ENCODE measurements at regions not wholly inside any gene's neighbourhood (a gene's known extent, or its start where the extent isn't known, plus 50 kb on each side); places are given as distances from the start of the nearest gene placed in this dataset.
"Not testable (repeated sequence)": the region's sequence is repeated elsewhere in the genome, so short reads cannot be mapped to it uniquely, and the experiment has no call there.

DNA sequence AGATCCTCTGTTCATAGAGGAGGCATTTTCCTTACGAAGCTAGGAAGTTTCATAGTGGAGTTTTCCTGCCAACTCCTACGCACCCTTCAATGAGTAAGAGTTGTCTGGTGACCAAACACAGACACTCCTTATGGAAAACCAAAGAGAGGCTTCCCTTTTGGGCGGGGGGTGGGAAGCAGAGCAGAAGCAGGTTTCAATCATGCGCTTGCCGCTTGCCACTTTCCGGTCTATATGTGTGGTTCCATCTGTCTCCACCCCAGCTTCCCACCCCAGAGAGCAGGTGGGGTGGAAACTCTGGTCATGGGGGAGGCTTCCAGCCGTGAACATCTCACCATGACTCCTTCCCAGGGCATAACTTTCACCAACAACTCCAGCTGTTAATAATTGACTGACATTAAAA lies 68.8 kb upstream of the GRB10 start:
- Histone ChIP-seq H3K4me3 (no peak overlapping the region), H3K9me3 (no peaks in the 10 kb centered on the region), H3K4me1 (peaks cover 0 to 12% (median 0%) of the 10 kb centered on the region in 9 donors), H3K27me3 (no peaks in the 10 kb centered on the region), H3K36me3 (no peaks in the 10 kb centered on the region), H3K27ac (peak overlapping the region in 1 of 10 donors; percentile 2)
- peak in 5 of 8 donors; percentile 40 to 82 (median 77) for ATAC-seq
- DNase-seq = no peak
- intact Hi-C loops (cut with DNase I) = no loop called here
- 51 to 54% methylated on average over 7 of the region's 7 CpGs for WGBS, 2 donors
- TF ChIP-seq, protein P1, sequence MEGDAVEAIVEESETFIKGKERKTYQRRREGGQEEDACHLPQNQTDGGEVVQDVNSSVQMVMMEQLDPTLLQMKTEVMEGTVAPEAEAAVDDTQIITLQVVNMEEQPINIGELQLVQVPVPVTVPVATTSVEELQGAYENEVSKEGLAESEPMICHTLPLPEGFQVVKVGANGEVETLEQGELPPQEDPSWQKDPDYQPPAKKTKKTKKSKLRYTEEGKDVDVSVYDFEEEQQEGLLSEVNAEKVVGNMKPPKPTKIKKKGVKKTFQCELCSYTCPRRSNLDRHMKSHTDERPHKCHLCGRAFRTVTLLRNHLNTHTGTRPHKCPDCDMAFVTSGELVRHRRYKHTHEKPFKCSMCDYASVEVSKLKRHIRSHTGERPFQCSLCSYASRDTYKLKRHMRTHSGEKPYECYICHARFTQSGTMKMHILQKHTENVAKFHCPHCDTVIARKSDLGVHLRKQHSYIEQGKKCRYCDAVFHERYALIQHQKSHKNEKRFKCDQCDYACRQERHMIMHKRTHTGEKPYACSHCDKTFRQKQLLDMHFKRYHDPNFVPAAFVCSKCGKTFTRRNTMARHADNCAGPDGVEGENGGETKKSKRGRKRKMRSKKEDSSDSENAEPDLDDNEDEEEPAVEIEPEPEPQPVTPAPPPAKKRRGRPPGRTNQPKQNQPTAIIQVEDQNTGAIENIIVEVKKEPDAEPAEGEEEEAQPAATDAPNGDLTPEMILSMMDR (IDR thresholded peaks at IDR 0.05) = no peak

DNA sequence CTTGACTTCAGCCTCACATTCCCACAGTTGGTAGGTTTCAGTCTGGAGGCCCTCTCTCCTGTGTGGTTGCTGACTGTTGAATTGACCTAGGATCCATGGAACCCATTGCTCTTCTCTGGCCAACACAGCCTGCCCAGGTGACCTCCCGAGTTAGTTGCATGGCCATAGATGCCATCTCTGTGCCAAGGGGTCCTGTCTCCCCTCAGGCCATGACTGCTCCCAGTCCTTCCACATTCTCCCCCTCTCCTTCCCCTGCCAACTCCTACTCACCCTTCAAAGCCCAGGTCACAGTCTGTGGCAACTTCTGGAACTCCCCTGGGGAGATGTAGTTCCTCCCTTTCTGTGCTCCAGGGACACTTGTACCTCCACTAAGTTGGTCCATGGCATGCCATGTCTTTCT lies 67.3 kb upstream of the GRB10 start:
- peak in 1 of 8 donors; percentile 13 for ATAC-seq
- Histone ChIP-seq H3K9me3 (no peaks in the 10 kb centered on the region), H3K4me3 (no peak overlapping the region), H3K36me3 (no peaks in the 10 kb centered on the region), H3K27me3 (no peaks in the 10 kb centered on the region), H3K27ac (no peak overlapping the region), H3K4me1 (peaks cover 0 to 12% (median 0%) of the 10 kb centered on the region in 9 donors)
- no peak for DNase-seq
- intact Hi-C loops (cut with DNase I) = no loop called here
- TF ChIP-seq, protein P1 (IDR thresholded peaks at IDR 0.05) = no peak
- WGBS, 2 donors = 89 to 95% methylated on average over 1 of the region's 1 CpG

DNA sequence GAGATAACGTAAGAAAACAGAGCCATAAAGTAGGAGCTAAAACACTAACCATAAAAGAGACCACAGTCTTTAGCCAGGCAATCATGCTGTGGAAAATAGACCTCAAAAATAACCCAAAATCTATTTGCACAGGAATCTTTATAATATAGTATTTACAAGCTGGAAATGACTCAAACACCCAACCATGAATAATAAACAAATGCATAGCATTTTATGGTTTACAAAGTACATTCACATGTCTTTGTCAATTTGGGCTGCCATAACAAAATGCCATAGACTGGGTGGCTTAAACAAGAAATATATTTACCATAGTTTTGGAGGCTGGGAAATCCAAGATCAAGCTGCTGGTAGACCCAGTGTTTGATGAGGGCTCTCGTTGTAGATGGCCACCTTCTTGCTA lies 65.5 kb upstream of the GRB10 start:
- ATAC-seq (no peak), DNase-seq (no peak)
- Histone ChIP-seq H3K9me3 (no peaks in the 10 kb centered on the region), H3K36me3 (no peaks in the 10 kb centered on the region), H3K4me3 (no peak overlapping the region), H3K4me1 (peaks cover 0 to 12% (median 0%) of the 10 kb centered on the region in 9 donors), H3K27me3 (no peaks in the 10 kb centered on the region), H3K27ac (no peak overlapping the region)
- WGBS, 2 donors = 45 to 66% methylated on average over 2 of the region's 2 CpGs
- intact Hi-C loops (cut with DNase I) = no loop called here
- TF ChIP-seq, protein P1 (IDR thresholded peaks at IDR 0.05) = no peak

DNA sequence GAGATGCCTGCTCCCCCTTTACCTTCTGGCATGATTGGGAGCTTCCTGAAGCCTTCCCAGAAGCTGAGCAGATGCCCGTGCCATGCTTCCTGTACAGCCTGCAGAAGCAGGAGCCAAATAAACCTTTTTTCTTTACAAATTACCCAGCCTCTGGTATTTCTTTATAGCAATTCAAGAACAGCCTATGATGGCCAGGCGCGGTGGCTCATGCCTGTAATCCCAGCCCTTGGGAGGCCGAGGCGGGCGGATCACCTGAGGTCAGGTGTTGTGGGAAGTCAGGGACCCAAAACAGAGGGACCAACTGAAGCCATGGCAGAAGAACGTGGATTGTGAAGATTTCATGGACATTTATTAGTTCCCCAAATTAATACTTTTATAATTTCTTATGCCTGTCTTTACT lies 62.2 kb upstream of the GRB10 start:
- 95 to 98% methylated on average over 7 of the region's 7 CpGs for WGBS, 2 donors
- H3K4me3 ChIP-seq; intact Hi-C loops (cut with DNase I); ATAC-seq; DNase-seq; H3K9me3 ChIP-seq; H3K4me1 ChIP-seq; H3K27me3 ChIP-seq; H3K36me3 ChIP-seq; H3K27ac ChIP-seq: not testable (repeated sequence)

DNA sequence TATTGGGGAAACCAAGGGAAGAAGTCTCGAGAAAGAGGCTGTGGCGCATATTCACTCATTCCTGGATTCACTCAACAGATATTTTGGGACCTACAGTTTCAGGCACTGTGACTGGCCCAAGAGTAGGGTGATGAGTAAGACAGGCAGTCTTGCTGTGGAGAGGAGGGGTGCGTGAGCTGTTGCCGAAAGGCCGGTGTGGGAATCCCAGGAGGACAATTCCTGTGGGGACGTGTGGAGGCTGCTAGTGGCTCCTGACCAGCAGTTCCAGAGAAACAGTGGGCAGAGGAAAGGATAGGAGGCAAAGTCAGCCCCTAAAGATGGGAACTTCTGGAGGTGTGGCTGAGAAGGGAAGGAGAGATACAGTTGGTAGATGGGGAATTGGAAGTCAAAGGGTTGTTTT lies 59.3 kb upstream of the GRB10 start:
- ATAC-seq = no peak

More for the DNA sequence above, 59.3 kb upstream of the GRB10 start:
- Histone ChIP-seq H3K9me3 (no peaks in the 10 kb centered on the region), H3K4me1 (peaks cover 0 to 19% (median 12%) of the 10 kb centered on the region in 9 donors), H3K27me3 (no peaks in the 10 kb centered on the region), H3K27ac (no peak overlapping the region), H3K36me3 (no peaks in the 10 kb centered on the region), H3K4me3 (no peak overlapping the region)
- TF ChIP-seq, protein P1 (IDR thresholded peaks at IDR 0.05) = no peak
- DNase-seq = no peak
- intact Hi-C loops (cut with DNase I) = no loop called here
- WGBS, 2 donors = 85 to 88% methylated on average over 6 of the region's 6 CpGs

All from heart right ventricle (tissue), 16 donors.